SIG-M5 treated with dmso at 0.1 percent for 504 hours (cell line): ENCODE measurements at regions not wholly inside any gene's neighbourhood (a gene's known extent, or its start where the extent isn't known, plus 50 kb on each side); places are given as distances from the start of the nearest gene placed in this dataset.
"Not testable (repeated sequence)": the region's sequence is repeated elsewhere in the genome, so short reads cannot be mapped to it uniquely, and the experiment has no call there.

Experiments
- DNase-seq: peaks from one replicate; lab custom pipeline; 2025; ENCODE audit not compliant: unreplicated experiment; lab: John Stamatoyannopoulos, UW

- no peak for DNase-seq
These were observed 461.1 kb upstream of the NRP1 start for GRCh38 chr10:33795529-33795928.

- DNase-seq: no peak
These were observed 460.0 kb upstream of the NRP1 start for GRCh38 chr10:33794460-33794859.

GRCh38 chr10:33793793-33794192 lies 459.3 kb upstream of the NRP1 start:
- DNase-seq: peak; percentile 46

GRCh38 chr10:33791272-33791660 lies 456.8 kb upstream of the NRP1 start:
- no peak for DNase-seq

- no peak for DNase-seq
These were observed 456.2 kb upstream of the NRP1 start for GRCh38 chr10:33790521-33791271.

- DNase-seq: no peak
These were observed 449.1 kb upstream of the NRP1 start for GRCh38 chr10:33783557-33783956.

GRCh38 chr10:33783078-33783477 lies 448.6 kb upstream of the NRP1 start:
- DNase-seq: no peak

- no peak for DNase-seq
These were observed 447.3 kb upstream of the NRP1 start for GRCh38 chr10:33781606-33782395.

GRCh38 chr10:33780961-33781360 lies 446.5 kb upstream of the NRP1 start:
- DNase-seq: no peak

- DNase-seq: no peak
These were observed 442.8 kb upstream of the NRP1 start for GRCh38 chr10:33777223-33777622.

- DNase-seq: no peak
These were observed 442.1 kb upstream of the NRP1 start for GRCh38 chr10:33776419-33777070.

- no peak for DNase-seq
These were observed 440.4 kb upstream of the NRP1 start for GRCh38 chr10:33774857-33775256.

- DNase-seq: no peak
These were observed 439.5 kb upstream of the NRP1 start for GRCh38 chr10:33773886-33774480.

- no peak for DNase-seq
These were observed 438.7 kb upstream of the NRP1 start for GRCh38 chr10:33773253-33773573.

- no peak for DNase-seq
These were observed 438.1 kb upstream of the NRP1 start for GRCh38 chr10:33772370-33773252.

- DNase-seq: not testable (repeated sequence)
These were observed 437.4 kb upstream of the NRP1 start for GRCh38 chr10:33771856-33772255.

- DNase-seq: no peak
These were observed 430.3 kb upstream of the NRP1 start for GRCh38 chr10:33764694-33765185.

GRCh38 chr10:33760056-33760943 lies 425.8 kb upstream of the NRP1 start:
- no peak for DNase-seq

- no peak for DNase-seq
These were observed 424.7 kb upstream of the NRP1 start for GRCh38 chr10:33759191-33759590.

- no peak for DNase-seq
These were observed 423.8 kb upstream of the NRP1 start for GRCh38 chr10:33758299-33758698.
